Peyer's patch (tissue), 4 donors: ENCODE measurements at regions not wholly inside any gene's neighbourhood (a gene's known extent, or its start where the extent isn't known, plus 50 kb on each side); places are given as distances from the start of the nearest gene placed in this dataset.

Source experiments
- DNase-seq, 3 donors: peaks; one replicate each; pipeline ENCODE4 v3.0.0-alpha.2; 2017 to 2019
- H3K27ac ChIP-seq, 4 donors: fragments of 200-600 bp; sonication (generic); one replicate each; pipeline ENCODE4 v1.5.1; 2016 to 2019
- H3K27me3 ChIP-seq, 2 donors: fragments of 200-600 bp; sonication (generic); one replicate each; pipeline ENCODE4 v1.5.1; 2019
- H3K36me3 ChIP-seq, 3 donors: fragments of 200-600 bp; sonication (generic); one replicate each; pipeline ENCODE4 v1.5.1; 2016 to 2019
- H3K4me1 ChIP-seq, 4 donors: fragments of 200-600 bp; sonication (generic); one replicate each; pipeline ENCODE4 v1.5.1; 2016 to 2019
- H3K4me3 ChIP-seq, 4 donors: fragments of 200-600 bp; sonication (generic); 1 replicate in 3 of 4; 2 replicates in 1 of 4; pipeline ENCODE4 v1.5.1; 2016 to 2019; ENCODE audit warnings: mild to moderate bottlenecking in 1 of 4
- H3K9me3 ChIP-seq, 4 donors: fragments of 200-600 bp; sonication (generic); one replicate each; pipeline ENCODE4 v1.5.1; 2016 to 2019; ENCODE audit warnings: mild to moderate bottlenecking in 1 of 4
- CTCF ChIP-seq, 6 experiments: fragments of 450-650 bp in 4 of 6; fragments of 200-600 bp in 2 of 6; sonication (generic) in 1 of 6; IDR thresholded peaks; one replicate each; pipeline ENCODE4 v1.5.1; 2017 to 2019; ENCODE audit warnings: antibody characterized with exemption in 6 of 6, mild to moderate bottlenecking in 3 of 6, moderate library complexity in 1 of 6
- POLR2A ChIP-seq, 2 donors: fragments of 450-650 bp; IDR thresholded peaks; one replicate each; pipeline ENCODE4 v1.5.1; 2017; ENCODE audit warnings: antibody characterized with exemption in 2 of 2, mild to moderate bottlenecking in 2 of 2, moderate library complexity in 2 of 2

GRCh38 chr1:184185347-184185746 lies 133.8 kb downstream of the TSEN15 start:
- Histone ChIP-seq H3K4me1 (no peaks in the 10 kb centered on the region), H3K4me3 (no peak overlapping the region), H3K27ac (no peak overlapping the region), H3K9me3 (no peaks in the 10 kb centered on the region), H3K36me3 (no peaks in the 10 kb centered on the region), H3K27me3 (no peaks in the 10 kb centered on the region)
- TF ChIP-seq CTCF (IDR thresholded peaks at IDR 0.05) (no peak), POLR2A (IDR thresholded peaks at IDR 0.05) (no peak)
- no peak for DNase-seq

- TF ChIP-seq POLR2A (IDR thresholded peaks at IDR 0.05) = no peak
- no peak for TF ChIP-seq CTCF (IDR thresholded peaks at IDR 0.05)
- no peaks in the 10 kb centered on the region for H3K4me1 ChIP-seq
- no peak overlapping the region for H3K27ac ChIP-seq
- H3K4me3 ChIP-seq = no peak overlapping the region
- H3K9me3 ChIP-seq = no peaks in the 10 kb centered on the region
- DNase-seq = no peak
- H3K36me3 ChIP-seq = no peaks in the 10 kb centered on the region
- H3K27me3 ChIP-seq = no peaks in the 10 kb centered on the region
Measured at GRCh38 chr1:184186167-184186566, 134.6 kb downstream of the TSEN15 start.

- Histone ChIP-seq H3K9me3 (no peaks in the 10 kb centered on the region), H3K4me1 (no peaks in the 10 kb centered on the region), H3K27ac (no peak overlapping the region), H3K27me3 (no peaks in the 10 kb centered on the region), H3K36me3 (no peaks in the 10 kb centered on the region), H3K4me3 (no peak overlapping the region)
- no peak for TF ChIP-seq CTCF (IDR thresholded peaks at IDR 0.05)
- TF ChIP-seq POLR2A (IDR thresholded peaks at IDR 0.05) = no peak
- DNase-seq = no peak
Measured at GRCh38 chr1:184187097-184187496, 135.6 kb downstream of the TSEN15 start.

- H3K36me3 ChIP-seq = no peaks in the 10 kb centered on the region
- H3K9me3 ChIP-seq = no peaks in the 10 kb centered on the region
- H3K4me3 ChIP-seq = no peak overlapping the region
- H3K4me1 ChIP-seq = no peaks in the 10 kb centered on the region
- no peak for TF ChIP-seq CTCF (IDR thresholded peaks at IDR 0.05)
- TF ChIP-seq POLR2A (IDR thresholded peaks at IDR 0.05) = no peak
- no peak overlapping the region for H3K27ac ChIP-seq
- DNase-seq = no peak
- no peaks in the 10 kb centered on the region for H3K27me3 ChIP-seq
Measured at GRCh38 chr1:184188037-184188436, 136.5 kb downstream of the TSEN15 start.

- Histone ChIP-seq H3K27ac (no peak overlapping the region), H3K9me3 (no peaks in the 10 kb centered on the region), H3K36me3 (no peaks in the 10 kb centered on the region), H3K27me3 (no peaks in the 10 kb centered on the region), H3K4me1 (no peaks in the 10 kb centered on the region), H3K4me3 (no peak overlapping the region)
- no peak for DNase-seq
- TF ChIP-seq POLR2A (IDR thresholded peaks at IDR 0.05) (no peak), CTCF (IDR thresholded peaks at IDR 0.05) (no peak)
Measured at GRCh38 chr1:184189361-184189760, 137.8 kb downstream of the TSEN15 start.

GRCh38 chr1:184190616-184191015 lies 139.1 kb downstream of the TSEN15 start:
- no peak overlapping the region for H3K27ac ChIP-seq

More at GRCh38 chr1:184190616-184191015, 139.1 kb downstream of the TSEN15 start:
- Histone ChIP-seq H3K27me3 (no peaks in the 10 kb centered on the region), H3K4me1 (no peaks in the 10 kb centered on the region), H3K4me3 (no peak overlapping the region), H3K9me3 (no peaks in the 10 kb centered on the region), H3K36me3 (no peaks in the 10 kb centered on the region)
- no peak for TF ChIP-seq POLR2A (IDR thresholded peaks at IDR 0.05)
- no peak for TF ChIP-seq CTCF (IDR thresholded peaks at IDR 0.05)
- no peak for DNase-seq
